ENCODE measurements at regions not wholly inside any gene's neighbourhood (a gene's known extent, or its start where the extent isn't known, plus 50 kb on each side); places are given as distances from the start of the nearest gene placed in this dataset.

- Histone ChIP-seq H3K36me3 (ENCODE audit: control insufficient read depth, insufficient read depth, low read length) (no peaks in the 10 kb centered on the region), H3K4me1 (ENCODE audit: control insufficient read depth, insufficient read depth, low read length) (peaks cover 15% of the 10 kb centered on the region), H3K27me3 (ENCODE audit: control insufficient read depth, insufficient read depth, low read length) (no peaks in the 10 kb centered on the region), H3K9me3 (ENCODE audit: control insufficient read depth, insufficient read depth, low read depth, low read length) (peaks cover 21% of the 10 kb centered on the region; the same call in 1 of the 2 replicates), H3K4me3 (ENCODE audit: low read depth in 2 of 2, low read length in 2 of 2) (no peak overlapping the region), H3K27ac (ENCODE audit: low read length) (peak overlapping the region; percentile 67)
- ChIA-PET POLR2A (interaction anchor here (0.8 kb wide), 1 partner anchor 53 kb away, joined by 3 read pairs; no protein-coding TSS in a partner anchor), CTCF (no interaction called here)
- in situ Hi-C loops (cut with HindIII; ENCODE audit: low pct_unique_long_range_greater_than_20kb, low sequenced_read_pairs) (no loop called here), intact Hi-C loops (cut with micrococcal nuclease; ENCODE audit: unreplicated experiment) (no loop called here)
- no TSS peak for BruUV-seq (replicated peaks)
- TF ChIP-seq TCF7L2 (IDR thresholded peaks at IDR 0.05; ENCODE audit: low read depth, low read length) (no peak), SIN3A (IDR thresholded peaks at IDR 0.05; ENCODE audit: borderline replicate concordance, insufficient read depth, low read depth, low read length) (no peak), REST (IDR thresholded peaks at IDR 0.05; ENCODE audit: insufficient read depth in 1 of 2, low read depth in 2 of 2, low read length in 1 of 2) (no peak), POLR2AphosphoS5 (IDR thresholded peaks at IDR 0.05; ENCODE audit: low read depth, low read length) (no peak)
- ATAC-seq (no peak), DNase-seq (ENCODE audit: low read depth, low spot score) (no peak)
Measured at GRCh38 chr1:234670967-234671626, 61.1 kb upstream of the IRF2BP2 start.

DNA sequence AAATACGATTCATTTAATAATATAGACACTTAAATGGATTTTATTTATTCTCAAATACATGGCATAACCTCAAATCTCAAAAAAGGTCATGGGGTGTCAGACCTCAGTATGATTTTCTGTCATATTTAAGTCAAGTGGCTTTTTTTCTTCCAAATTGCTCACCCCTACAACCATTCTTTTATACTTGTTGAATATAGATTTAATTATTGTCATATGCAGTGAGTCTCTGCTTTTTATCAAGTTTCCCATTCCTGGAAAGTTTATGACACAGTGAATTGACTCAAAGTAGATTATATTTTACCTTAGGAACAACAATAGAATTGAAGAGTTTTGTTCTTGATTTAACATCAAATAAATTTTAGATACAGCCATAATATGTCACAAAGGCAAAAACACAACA lies 59.5 kb upstream of the IRF2BP2 start:
- POLR2A ChIA-PET, result interaction anchor here (0.6 kb wide), 1 partner anchor 55 kb away, joined by 4 read pairs; no protein-coding TSS in a partner anchor

More for the DNA sequence above, 59.5 kb upstream of the IRF2BP2 start:
- Histone ChIP-seq H3K27ac (ENCODE audit: low read length) (peak overlapping the region; percentile 21; the same call in 1 of the 2 replicates), H3K4me1 (ENCODE audit: control insufficient read depth, insufficient read depth, low read length) (peaks cover 2% of the 10 kb centered on the region; the same call in 1 of the 2 replicates), H3K27me3 (ENCODE audit: control insufficient read depth, insufficient read depth, low read length) (no peaks in the 10 kb centered on the region), H3K9me3 (ENCODE audit: control insufficient read depth, insufficient read depth, low read depth, low read length) (peaks cover 21% of the 10 kb centered on the region; the same call in 1 of the 2 replicates), H3K4me3 (ENCODE audit: low read depth in 2 of 2, low read length in 2 of 2) (no peak overlapping the region), H3K36me3 (ENCODE audit: control insufficient read depth, insufficient read depth, low read length) (no peaks in the 10 kb centered on the region)
- ATAC-seq (no peak), DNase-seq (ENCODE audit: low read depth, low spot score) (no peak)
- BruUV-seq (replicated peaks), result no TSS peak
- in situ Hi-C loops (cut with HindIII; ENCODE audit: low pct_unique_long_range_greater_than_20kb, low sequenced_read_pairs) (no loop called here), intact Hi-C loops (cut with micrococcal nuclease; ENCODE audit: unreplicated experiment) (no loop called here)
- TF ChIP-seq REST (IDR thresholded peaks at IDR 0.05; ENCODE audit: insufficient read depth in 1 of 2, low read depth in 2 of 2, low read length in 1 of 2), result no peak
- TF ChIP-seq POLR2AphosphoS5 (IDR thresholded peaks at IDR 0.05; ENCODE audit: low read depth, low read length), result no peak
- no peak for TF ChIP-seq SIN3A (IDR thresholded peaks at IDR 0.05; ENCODE audit: borderline replicate concordance, insufficient read depth, low read depth, low read length)
- TF ChIP-seq TCF7L2 (IDR thresholded peaks at IDR 0.05; ENCODE audit: low read depth, low read length), result no peak
- TF ChIP-seq, protein P1, sequence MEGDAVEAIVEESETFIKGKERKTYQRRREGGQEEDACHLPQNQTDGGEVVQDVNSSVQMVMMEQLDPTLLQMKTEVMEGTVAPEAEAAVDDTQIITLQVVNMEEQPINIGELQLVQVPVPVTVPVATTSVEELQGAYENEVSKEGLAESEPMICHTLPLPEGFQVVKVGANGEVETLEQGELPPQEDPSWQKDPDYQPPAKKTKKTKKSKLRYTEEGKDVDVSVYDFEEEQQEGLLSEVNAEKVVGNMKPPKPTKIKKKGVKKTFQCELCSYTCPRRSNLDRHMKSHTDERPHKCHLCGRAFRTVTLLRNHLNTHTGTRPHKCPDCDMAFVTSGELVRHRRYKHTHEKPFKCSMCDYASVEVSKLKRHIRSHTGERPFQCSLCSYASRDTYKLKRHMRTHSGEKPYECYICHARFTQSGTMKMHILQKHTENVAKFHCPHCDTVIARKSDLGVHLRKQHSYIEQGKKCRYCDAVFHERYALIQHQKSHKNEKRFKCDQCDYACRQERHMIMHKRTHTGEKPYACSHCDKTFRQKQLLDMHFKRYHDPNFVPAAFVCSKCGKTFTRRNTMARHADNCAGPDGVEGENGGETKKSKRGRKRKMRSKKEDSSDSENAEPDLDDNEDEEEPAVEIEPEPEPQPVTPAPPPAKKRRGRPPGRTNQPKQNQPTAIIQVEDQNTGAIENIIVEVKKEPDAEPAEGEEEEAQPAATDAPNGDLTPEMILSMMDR (IDR thresholded peaks at IDR 0.05), result no peak
- CTCF ChIA-PET, result no interaction called here

Data from Panc1 (cell line).